ENCODE measurements at regions not wholly inside any gene's neighbourhood (a gene's known extent, or its start where the extent isn't known, plus 50 kb on each side); places are given as distances from the start of the nearest gene placed in this dataset.
A peak's percentile ranks its signal among the peaks of the same experiment; 100 is the strongest.
"Not testable (repeated sequence)": the region's sequence is repeated elsewhere in the genome, so short reads cannot be mapped to it uniquely, and the experiment has no call there.

GRCh38 chr20:22691369-22692118 lies 107.2 kb upstream of the FOXA2 start:
- 34% methylated on average over 25 of the region's 25 CpGs for WGBS (ENCODE audit: low lambda C conversion rate, missing lambda C conversion rate)
- Histone ChIP-seq H3K9me2 (replicated peaks; ENCODE audit: insufficient read depth) (no peaks in the 10 kb centered on the region), H3K4me2 (peak overlapping the region; percentile 44), H4K20me1 (ENCODE audit: insufficient read depth, poor library complexity, severe bottlenecking) (no peaks in the 10 kb centered on the region), H3K9me3 (ENCODE audit: low read depth) (no peaks in the 10 kb centered on the region), H3K36me3 (replicated peaks; ENCODE audit: insufficient read depth, low read depth) (no peaks in the 10 kb centered on the region), H3K27me3 (no peaks in the 10 kb centered on the region), H2AFZ (peak overlapping the region; percentile 46), H3K27ac (no peak overlapping the region), H3K79me2 (no peaks in the 10 kb centered on the region), H3K4me3 (no peak overlapping the region), H3K4me1 (ENCODE audit: insufficient read depth) (peaks cover 3% of the 10 kb centered on the region)
- peak; percentile 90 for TF ChIP-seq CTCF (IDR thresholded peaks at IDR 0.05; ENCODE audit: poor library complexity)
- no peak for TF ChIP-seq EZH2phosphoT487 (IDR thresholded peaks at IDR 0.05; ENCODE audit: low read depth, severe bottlenecking, unreplicated experiment)
- no peak for TF ChIP-seq EZH2 (IDR thresholded peaks at IDR 0.05; ENCODE audit: borderline replicate concordance)
- DNase-seq (ENCODE audit: low spot score): peak; percentile 89

GRCh38 chr20:22692119-22692475 lies 107.7 kb upstream of the FOXA2 start:
- no peaks in the 10 kb centered on the region for H4K20me1 ChIP-seq (ENCODE audit: insufficient read depth, poor library complexity, severe bottlenecking)
- DNase-seq (ENCODE audit: low spot score): no peak
- H3K27ac ChIP-seq: no peak overlapping the region
- TF ChIP-seq CTCF (IDR thresholded peaks at IDR 0.05; ENCODE audit: poor library complexity) (no peak), EZH2phosphoT487 (IDR thresholded peaks at IDR 0.05; ENCODE audit: low read depth, severe bottlenecking, unreplicated experiment) (no peak), EZH2 (IDR thresholded peaks at IDR 0.05; ENCODE audit: borderline replicate concordance) (no peak)
- no peaks in the 10 kb centered on the region for H3K79me2 ChIP-seq
- H3K4me2 ChIP-seq: peak overlapping the region; percentile 44
- H3K9me2 ChIP-seq (replicated peaks; ENCODE audit: insufficient read depth): no peaks in the 10 kb centered on the region
- no peaks in the 10 kb centered on the region for H3K27me3 ChIP-seq
- H2AFZ ChIP-seq: peak overlapping the region; percentile 46
- 83% methylated on average over 4 of the region's 4 CpGs for WGBS (ENCODE audit: low lambda C conversion rate, missing lambda C conversion rate)
- H3K36me3 ChIP-seq (replicated peaks; ENCODE audit: insufficient read depth, low read depth): no peaks in the 10 kb centered on the region
- H3K9me3 ChIP-seq (ENCODE audit: low read depth): no peaks in the 10 kb centered on the region
- peaks cover 3% of the 10 kb centered on the region for H3K4me1 ChIP-seq (ENCODE audit: insufficient read depth)
- H3K4me3 ChIP-seq: no peak overlapping the region

- H2AFZ ChIP-seq; H3K27me3 ChIP-seq; H3K36me3 ChIP-seq (replicated peaks; ENCODE audit: insufficient read depth, low read depth); H3K27ac ChIP-seq; H4K20me1 ChIP-seq (ENCODE audit: insufficient read depth, poor library complexity, severe bottlenecking); H3K79me2 ChIP-seq; H3K4me1 ChIP-seq (ENCODE audit: insufficient read depth); H3K9me2 ChIP-seq (replicated peaks; ENCODE audit: insufficient read depth); H3K4me2 ChIP-seq; DNase-seq (ENCODE audit: low spot score); H3K4me3 ChIP-seq; H3K9me3 ChIP-seq (ENCODE audit: low read depth): not testable (repeated sequence)
- WGBS (ENCODE audit: low lambda C conversion rate, missing lambda C conversion rate): 80% methylated on average over 6 of the region's 6 CpGs
These were observed 108.2 kb upstream of the FOXA2 start for GRCh38 chr20:22692620-22693019.

GRCh38 chr20:22696759-22697158 lies 112.4 kb upstream of the FOXA2 start:
- no peak for DNase-seq (ENCODE audit: low spot score)
- 92% methylated on average over 4 of the region's 4 CpGs for WGBS (ENCODE audit: low lambda C conversion rate, missing lambda C conversion rate)

More at GRCh38 chr20:22696759-22697158, 112.4 kb upstream of the FOXA2 start:
- no peak overlapping the region for H3K4me3 ChIP-seq
- no peaks in the 10 kb centered on the region for H3K36me3 ChIP-seq (replicated peaks; ENCODE audit: insufficient read depth, low read depth)
- H3K9me3 ChIP-seq (ENCODE audit: low read depth): no peaks in the 10 kb centered on the region
- H3K27ac ChIP-seq: no peak overlapping the region
- H3K9me2 ChIP-seq (replicated peaks; ENCODE audit: insufficient read depth): no peaks in the 10 kb centered on the region
- peaks cover 2% of the 10 kb centered on the region for H3K4me1 ChIP-seq (ENCODE audit: insufficient read depth)
- H4K20me1 ChIP-seq (ENCODE audit: insufficient read depth, poor library complexity, severe bottlenecking): no peaks in the 10 kb centered on the region
- H3K79me2 ChIP-seq: no peaks in the 10 kb centered on the region
- TF ChIP-seq EZH2 (IDR thresholded peaks at IDR 0.05; ENCODE audit: borderline replicate concordance): no peak
- TF ChIP-seq CTCF (IDR thresholded peaks at IDR 0.05; ENCODE audit: poor library complexity): no peak
- TF ChIP-seq EZH2phosphoT487 (IDR thresholded peaks at IDR 0.05; ENCODE audit: low read depth, severe bottlenecking, unreplicated experiment): no peak
- H3K27me3 ChIP-seq: no peaks in the 10 kb centered on the region
- no peak overlapping the region for H2AFZ ChIP-seq
- H3K4me2 ChIP-seq: no peak overlapping the region

All from hepatocyte (in vitro differentiated cells).